ENCODE measurements at regions not wholly inside any gene's neighbourhood (a gene's known extent, or its start where the extent isn't known, plus 50 kb on each side); places are given as distances from the start of the nearest gene placed in this dataset.

DNA sequence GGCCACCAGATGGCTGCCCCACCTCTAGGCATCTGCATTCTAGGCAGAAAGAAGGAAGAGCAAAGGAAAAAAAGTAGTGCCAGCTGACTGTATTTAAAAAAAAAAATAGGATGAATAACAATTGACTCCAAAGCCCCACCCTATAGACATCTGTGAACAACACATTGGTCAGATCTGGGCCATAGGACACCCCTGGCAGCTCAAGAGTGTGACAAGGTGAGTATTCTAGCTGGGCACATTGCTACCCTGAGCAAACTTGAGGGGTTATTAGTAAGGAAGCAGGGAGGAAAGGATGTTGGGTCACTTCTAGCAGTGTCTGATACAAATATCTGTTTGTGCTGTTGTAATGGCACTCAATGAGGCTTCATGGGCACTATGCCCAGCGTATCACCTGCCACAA lies 58.6 kb upstream of the NPAS2 start:
- H2AFZ ChIP-seq (ENCODE audit: insufficient read depth, low read depth, low read length, poor library complexity, severe bottlenecking): no peak overlapping the region
- no peak overlapping the region for H3K4me3 ChIP-seq (ENCODE audit: control extremely low read depth in 1 of 5, extremely low read depth in 1 of 5, insufficient read depth in 1 of 5, low read depth in 2 of 5, low read length in 4 of 5)
- no CpG with 5 or more reads among the region's 1 CpG for WGBS (ENCODE audit: insufficient coverage)
- no peak overlapping the region for H3K9ac ChIP-seq (ENCODE audit: low read length)
- H4K20me1 ChIP-seq (ENCODE audit: control insufficient read depth, insufficient read depth, low read length, poor library complexity, severe bottlenecking): no peaks in the 10 kb centered on the region
- peaks cover 0 to 6% (median 3%) of the 10 kb centered on the region in 4 experiments for H3K27me3 ChIP-seq (replicated peaks in 1 of 4; ENCODE audit: control extremely low read depth in 1 of 4, control insufficient read depth in 3 of 4, insufficient read depth in 4 of 4, low read length in 3 of 4)
- Mint-ChIP-seq H3K9me3 (ENCODE audit: insufficient read depth) (no peaks in the 10 kb centered on the region), H3K27me3 (peaks cover 54% of the 10 kb centered on the region), H3K27ac (no peak overlapping the region), H3K4me1 (no peaks in the 10 kb centered on the region), H3K4me3 (no peak overlapping the region)
- no peak overlapping the region for H3K4me2 ChIP-seq (replicated peaks; ENCODE audit: low read depth, low read length, poor library complexity, severe bottlenecking)
- TF ChIP-seq CTCF (IDR thresholded peaks at IDR 0.05): no peak
- H3K36me3 ChIP-seq (replicated peaks in 1 of 2; ENCODE audit: control extremely low read depth in 1 of 2, control insufficient read depth in 1 of 2, extremely low read depth in 1 of 2, insufficient read depth in 2 of 2, low read length in 1 of 2): no peaks in the 10 kb centered on the region
- no peaks in the 10 kb centered on the region for H3K79me2 ChIP-seq (ENCODE audit: control insufficient read depth, insufficient read depth, low read length)
- H3K9me3 ChIP-seq (ENCODE audit: control extremely low read depth in 1 of 3, control insufficient read depth in 2 of 3, insufficient read depth in 1 of 3, low read length in 2 of 3): peaks cover 0 to 10% (median 0%) of the 10 kb centered on the region in 3 donors
- no peak overlapping the region for H3K27ac ChIP-seq (ENCODE audit: low read length in 2 of 2)
- CTCF ChIA-PET: interaction anchor here (0.6 kb wide), 1 partner anchor 27 kb away, joined by 3 read pairs; no protein-coding TSS in a partner anchor
- intact Hi-C loops (cut with micrococcal nuclease): no loop called here
- POLR2A ChIA-PET: no interaction called here
- no peaks in the 10 kb centered on the region for H3K4me1 ChIP-seq (ENCODE audit: control insufficient read depth in 2 of 2, insufficient read depth in 2 of 2, low read length in 2 of 2)
- no peak for DNase-seq
- no peak for ATAC-seq (ENCODE audit: low read depth)

GRCh38 chr2:100764430-100764829 lies 55.5 kb upstream of the NPAS2 start:
- TF ChIP-seq CTCF (IDR thresholded peaks at IDR 0.05): no peak
- ChIA-PET CTCF (no interaction called here), POLR2A (no interaction called here)
- H3K9me3 Mint-ChIP-seq (ENCODE audit: insufficient read depth): no peaks in the 10 kb centered on the region
- Histone ChIP-seq H3K36me3 (replicated peaks in 1 of 2; ENCODE audit: control extremely low read depth in 1 of 2, control insufficient read depth in 1 of 2, extremely low read depth in 1 of 2, insufficient read depth in 2 of 2, low read length in 1 of 2) (no peaks in the 10 kb centered on the region), H4K20me1 (ENCODE audit: control insufficient read depth, insufficient read depth, low read length, poor library complexity, severe bottlenecking) (no peaks in the 10 kb centered on the region), H3K4me1 (ENCODE audit: control insufficient read depth in 2 of 2, insufficient read depth in 2 of 2, low read length in 2 of 2) (no peaks in the 10 kb centered on the region), H3K27ac (ENCODE audit: low read length in 2 of 2) (no peak overlapping the region), H3K4me2 (replicated peaks; ENCODE audit: low read depth, low read length, poor library complexity, severe bottlenecking) (no peak overlapping the region), H3K27me3 (replicated peaks in 1 of 4; ENCODE audit: control extremely low read depth in 1 of 4, control insufficient read depth in 3 of 4, insufficient read depth in 4 of 4, low read length in 3 of 4) (peaks cover 0 to 8% (median 4%) of the 10 kb centered on the region in 4 experiments), H2AFZ (ENCODE audit: insufficient read depth, low read depth, low read length, poor library complexity, severe bottlenecking) (no peak overlapping the region), H3K4me3 (ENCODE audit: control extremely low read depth in 1 of 5, extremely low read depth in 1 of 5, insufficient read depth in 1 of 5, low read depth in 2 of 5, low read length in 4 of 5) (no peak overlapping the region), H3K9ac (ENCODE audit: low read length) (no peak overlapping the region), H3K79me2 (ENCODE audit: control insufficient read depth, insufficient read depth, low read length) (no peaks in the 10 kb centered on the region), H3K9me3 (ENCODE audit: control extremely low read depth in 1 of 3, control insufficient read depth in 2 of 3, insufficient read depth in 1 of 3, low read length in 2 of 3) (peaks cover 0 to 10% (median 0%) of the 10 kb centered on the region in 3 donors)
- H3K4me1 Mint-ChIP-seq: no peaks in the 10 kb centered on the region
- intact Hi-C loops (cut with micrococcal nuclease): no loop called here
- no peak overlapping the region for H3K27ac Mint-ChIP-seq
- peaks cover 45% of the 10 kb centered on the region for H3K27me3 Mint-ChIP-seq
- 93% methylated on average over 1 of the region's 2 CpGs for WGBS (ENCODE audit: insufficient coverage)
- no peak overlapping the region for H3K4me3 Mint-ChIP-seq
- no peak for DNase-seq
- no peak for ATAC-seq (ENCODE audit: low read depth)
